Panc1 (cell line): ENCODE measurements at regions not wholly inside any gene's neighbourhood (a gene's known extent, or its start where the extent isn't known, plus 50 kb on each side); places are given as distances from the start of the nearest gene placed in this dataset.

Source experiments
- ATAC-seq: fragments of 200-7000 bp; cut with Tn5 transposase; 2 replicates; pipeline ENCODE4 v1.9.1; 2020; ENCODE audit warnings: mild to moderate bottlenecking, moderate library complexity
- BruUV-seq: library from RNA; stranded (reverse); fragments of 400-500 nt; replicated peaks from 2 replicates; lab custom pipeline; 2021; lab: Mats Ljungman, UMichigan
- CTCF ChIA-PET: fragments of 300-600 bp; sonication (Branson Sonifier 250); formaldehyde crosslinking; loops from one replicate; lab custom pipeline; 2022; ENCODE audit warnings: antibody characterized with exemption; lab: Charles Lee
- POLR2A ChIA-PET: fragments of 300-600 bp; sonication (Branson Sonifier 250); formaldehyde crosslinking; loops from one replicate; lab custom pipeline; 2022; ENCODE audit warnings: antibody characterized with exemption; lab: Charles Lee
- DNase-seq: peaks from one replicate; pipeline ENCODE4 v3.0.0-alpha.2; 2010; ENCODE audit warnings: low read depth, low spot score
- H3K27ac ChIP-seq: 2 replicates; pipeline ENCODE4 v1.5.1; 2011; ENCODE audit warnings: mild to moderate bottlenecking, low read length, inconsistent platforms
- H3K27me3 ChIP-seq: fragments of 200-500 bp; sonication (Bioruptor generic); 2 replicates; pipeline ENCODE4 v1.6.0; 2014; ENCODE audit warnings: low read length, inconsistent platforms; ENCODE audit not compliant: control insufficient read depth, insufficient read depth
- H3K36me3 ChIP-seq: fragments of 200-500 bp; sonication (Bioruptor generic); 2 replicates; pipeline ENCODE4 v1.5.1; 2014; ENCODE audit warnings: inconsistent platforms, mild to moderate bottlenecking, low read length, moderate library complexity; ENCODE audit not compliant: control insufficient read depth, insufficient read depth
- H3K4me1 ChIP-seq: 2 replicates; pipeline ENCODE4 v1.5.1; 2011; ENCODE audit warnings: inconsistent platforms, mild to moderate bottlenecking, low read length, moderate library complexity; ENCODE audit not compliant: control insufficient read depth, insufficient read depth
- H3K4me3 ChIP-seq, 2 experiments: 2 replicates each; pipeline ENCODE4 v1.5.1; 2011 to 2012; ENCODE audit warnings: low read depth in 2 of 2, low read length in 2 of 2, mild to moderate bottlenecking in 2 of 2, inconsistent platforms in 1 of 2, moderate library complexity in 1 of 2
- H3K9me3 ChIP-seq: fragments of 200-500 bp; sonication (Bioruptor generic); 2 replicates; pipeline ENCODE4 v1.5.1; 2014; ENCODE audit warnings: low read depth, mild to moderate bottlenecking, inconsistent platforms, low read length, moderate library complexity; ENCODE audit not compliant: control insufficient read depth, insufficient read depth
- POLR2AphosphoS5 ChIP-seq: IDR thresholded peaks from 2 replicates; pipeline ENCODE4 v1.6.1; 2012; ENCODE audit warnings: mild to moderate bottlenecking, low read depth, low read length, moderate library complexity
- SIN3A ChIP-seq: IDR thresholded peaks from 2 replicates; pipeline ENCODE4 v1.6.1; 2012; ENCODE audit warnings: low read depth, mild to moderate bottlenecking, low read length, moderate library complexity, borderline replicate concordance; ENCODE audit not compliant: insufficient read depth
- TCF7L2 ChIP-seq: IDR thresholded peaks from 2 replicates; pipeline ENCODE4 v1.6.1; 2011; ENCODE audit warnings: mild to moderate bottlenecking, low read depth, low read length, inconsistent platforms
- in situ Hi-C: cut with HindIII; loops from 2 replicates; pipeline ENCODE4 v1.10.0; 2016; ENCODE audit warnings: low sequenced_read_pairs, low pct_unique_long_range_greater_than_20kb
- intact Hi-C: fragments of 100-400 bp; cut with micrococcal nuclease; formaldehyde crosslinking; loops from one replicate; pipeline ENCODE4 v1.10.0; 2022; ENCODE audit not compliant: unreplicated experiment
- TF ChIP-seq, protein P1 (sequence below), 2 experiments: IDR thresholded peaks; 2 replicates each; pipeline ENCODE4 v1.6.1; 2011 to 2012; ENCODE audit warnings: low read depth in 2 of 2, control low read depth in 1 of 2, low read length in 1 of 2, mild to moderate bottlenecking in 1 of 2, moderate library complexity in 1 of 2; ENCODE audit not compliant: insufficient read depth in 1 of 2
- TF ChIP-seq, protein P2 (sequence below): fragments of 450-650 bp; IDR thresholded peaks from 2 replicates; pipeline ENCODE4 v1.5.1; 2017; ENCODE audit warnings: mild to moderate bottlenecking

DNA sequence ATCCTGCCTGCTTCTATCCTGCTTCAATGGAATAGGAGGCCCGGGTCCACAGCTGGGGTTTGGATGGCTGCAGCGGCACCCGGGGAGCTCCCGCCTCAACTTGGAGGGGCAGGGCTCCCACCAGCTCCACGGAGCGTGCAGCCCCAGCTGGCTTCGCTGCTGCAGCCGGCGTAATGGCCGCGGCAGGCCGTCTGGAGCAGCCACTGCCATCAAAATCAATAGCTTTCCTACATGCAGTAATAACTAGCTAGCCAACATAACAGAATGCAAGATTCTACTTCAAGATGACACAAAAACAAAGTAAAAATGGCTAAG lies 154.2 kb upstream of the RMP24 start:
- Histone ChIP-seq H3K27ac (no peak overlapping the region), H3K4me1 (no peaks in the 10 kb centered on the region), H3K36me3 (no peaks in the 10 kb centered on the region), H3K9me3 (no peaks in the 10 kb centered on the region), H3K27me3 (no peaks in the 10 kb centered on the region), H3K4me3 (no peak overlapping the region)
- ATAC-seq (no peak), DNase-seq (no peak)
- intact Hi-C loops (no loop called here), in situ Hi-C loops (no loop called here)
- CTCF ChIA-PET, result no interaction called here
- POLR2A ChIA-PET, result no interaction called here
- TF ChIP-seq, protein P1, sequence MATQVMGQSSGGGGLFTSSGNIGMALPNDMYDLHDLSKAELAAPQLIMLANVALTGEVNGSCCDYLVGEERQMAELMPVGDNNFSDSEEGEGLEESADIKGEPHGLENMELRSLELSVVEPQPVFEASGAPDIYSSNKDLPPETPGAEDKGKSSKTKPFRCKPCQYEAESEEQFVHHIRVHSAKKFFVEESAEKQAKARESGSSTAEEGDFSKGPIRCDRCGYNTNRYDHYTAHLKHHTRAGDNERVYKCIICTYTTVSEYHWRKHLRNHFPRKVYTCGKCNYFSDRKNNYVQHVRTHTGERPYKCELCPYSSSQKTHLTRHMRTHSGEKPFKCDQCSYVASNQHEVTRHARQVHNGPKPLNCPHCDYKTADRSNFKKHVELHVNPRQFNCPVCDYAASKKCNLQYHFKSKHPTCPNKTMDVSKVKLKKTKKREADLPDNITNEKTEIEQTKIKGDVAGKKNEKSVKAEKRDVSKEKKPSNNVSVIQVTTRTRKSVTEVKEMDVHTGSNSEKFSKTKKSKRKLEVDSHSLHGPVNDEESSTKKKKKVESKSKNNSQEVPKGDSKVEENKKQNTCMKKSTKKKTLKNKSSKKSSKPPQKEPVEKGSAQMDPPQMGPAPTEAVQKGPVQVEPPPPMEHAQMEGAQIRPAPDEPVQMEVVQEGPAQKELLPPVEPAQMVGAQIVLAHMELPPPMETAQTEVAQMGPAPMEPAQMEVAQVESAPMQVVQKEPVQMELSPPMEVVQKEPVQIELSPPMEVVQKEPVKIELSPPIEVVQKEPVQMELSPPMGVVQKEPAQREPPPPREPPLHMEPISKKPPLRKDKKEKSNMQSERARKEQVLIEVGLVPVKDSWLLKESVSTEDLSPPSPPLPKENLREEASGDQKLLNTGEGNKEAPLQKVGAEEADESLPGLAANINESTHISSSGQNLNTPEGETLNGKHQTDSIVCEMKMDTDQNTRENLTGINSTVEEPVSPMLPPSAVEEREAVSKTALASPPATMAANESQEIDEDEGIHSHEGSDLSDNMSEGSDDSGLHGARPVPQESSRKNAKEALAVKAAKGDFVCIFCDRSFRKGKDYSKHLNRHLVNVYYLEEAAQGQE (IDR thresholded peaks at IDR 0.05; ENCODE audit: insufficient read depth in 1 of 2, low read depth in 2 of 2, low read length in 1 of 2), result no peak
- no peak for TF ChIP-seq POLR2AphosphoS5
- TF ChIP-seq, protein P2, sequence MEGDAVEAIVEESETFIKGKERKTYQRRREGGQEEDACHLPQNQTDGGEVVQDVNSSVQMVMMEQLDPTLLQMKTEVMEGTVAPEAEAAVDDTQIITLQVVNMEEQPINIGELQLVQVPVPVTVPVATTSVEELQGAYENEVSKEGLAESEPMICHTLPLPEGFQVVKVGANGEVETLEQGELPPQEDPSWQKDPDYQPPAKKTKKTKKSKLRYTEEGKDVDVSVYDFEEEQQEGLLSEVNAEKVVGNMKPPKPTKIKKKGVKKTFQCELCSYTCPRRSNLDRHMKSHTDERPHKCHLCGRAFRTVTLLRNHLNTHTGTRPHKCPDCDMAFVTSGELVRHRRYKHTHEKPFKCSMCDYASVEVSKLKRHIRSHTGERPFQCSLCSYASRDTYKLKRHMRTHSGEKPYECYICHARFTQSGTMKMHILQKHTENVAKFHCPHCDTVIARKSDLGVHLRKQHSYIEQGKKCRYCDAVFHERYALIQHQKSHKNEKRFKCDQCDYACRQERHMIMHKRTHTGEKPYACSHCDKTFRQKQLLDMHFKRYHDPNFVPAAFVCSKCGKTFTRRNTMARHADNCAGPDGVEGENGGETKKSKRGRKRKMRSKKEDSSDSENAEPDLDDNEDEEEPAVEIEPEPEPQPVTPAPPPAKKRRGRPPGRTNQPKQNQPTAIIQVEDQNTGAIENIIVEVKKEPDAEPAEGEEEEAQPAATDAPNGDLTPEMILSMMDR, result no peak
- TF ChIP-seq SIN3A, result no peak
- TF ChIP-seq TCF7L2, result no peak
- BruUV-seq, result no TSS peak

DNA sequence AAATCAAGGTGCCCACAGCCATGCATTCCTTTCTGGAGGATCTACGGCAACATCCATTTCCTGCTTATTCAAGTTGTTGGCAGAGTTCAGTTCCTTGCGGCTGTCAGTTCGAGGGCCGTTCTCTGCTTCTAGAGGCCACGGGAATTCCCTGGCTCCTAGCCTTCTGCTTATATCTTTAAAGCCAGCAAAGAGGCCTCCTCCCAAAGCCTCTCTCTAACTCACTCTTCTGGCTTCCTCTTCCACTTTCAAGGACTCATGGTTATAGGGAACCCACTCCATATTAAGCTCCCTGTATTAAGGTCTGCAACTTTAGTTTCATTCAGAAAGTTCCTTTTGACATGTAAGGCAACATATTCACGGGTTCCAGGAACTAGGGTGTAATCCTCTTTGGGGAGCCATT lies 150.1 kb upstream of the RMP24 start:
- DNase-seq (no peak), ATAC-seq (no peak)
- in situ Hi-C loops, result no loop called here
- Histone ChIP-seq H3K27me3 (no peaks in the 10 kb centered on the region), H3K4me1 (no peaks in the 10 kb centered on the region), H3K36me3 (no peaks in the 10 kb centered on the region), H3K27ac (no peak overlapping the region), H3K4me3 (no peak overlapping the region), H3K9me3 (no peaks in the 10 kb centered on the region)
- ChIA-PET CTCF (no interaction called here), POLR2A (no interaction called here)
- no TSS peak for BruUV-seq
- intact Hi-C loops, result no loop called here
- TF ChIP-seq, protein P2, result no peak
- TF ChIP-seq, protein P1 (IDR thresholded peaks at IDR 0.05; ENCODE audit: insufficient read depth in 1 of 2, low read depth in 2 of 2, low read length in 1 of 2), result no peak
- TF ChIP-seq POLR2AphosphoS5 (no peak), SIN3A (no peak), TCF7L2 (no peak)
